Breast epithelium (tissue), 4 donors: ENCODE measurements at regions not wholly inside any gene's neighbourhood (a gene's known extent, or its start where the extent isn't known, plus 50 kb on each side); places are given as distances from the start of the nearest gene placed in this dataset.

ENCODE experiments used
- DNase-seq, 2 donors: peaks; one replicate each; pipeline ENCODE4 v3.0.0-alpha.2; 2019; ENCODE audit warnings: low spot score in 2 of 2
- H3K27ac ChIP-seq, 2 donors: fragments of 200-600 bp; sonication (generic) in 1 of 2; one replicate each; pipeline ENCODE4 v1.5.1; 2016 to 2019; ENCODE audit warnings: mild to moderate bottlenecking in 1 of 2
- H3K27me3 ChIP-seq, 2 donors: fragments of 200-600 bp; sonication (generic) in 1 of 2; one replicate each; pipeline versions ENCODE4 v1.5.1 to v1.6.0; 2017 to 2019; ENCODE audit warnings: control low read depth in 1 of 2, mild to moderate bottlenecking in 1 of 2
- H3K36me3 ChIP-seq: fragments of 200-600 bp; one replicate; pipeline ENCODE4 v1.5.1; 2019
- H3K4me1 ChIP-seq, 2 donors: fragments of 200-600 bp; sonication (generic); one replicate each; pipeline ENCODE4 v1.5.1; 2016 to 2019; ENCODE audit warnings: control low read depth in 1 of 2
- H3K4me3 ChIP-seq, 3 donors: fragments of 200-600 bp; sonication (generic); 1 replicate in 2 of 3; 2 replicates in 1 of 3; pipeline ENCODE4 v1.5.1; 2016 to 2019; ENCODE audit warnings: mild to moderate bottlenecking in 3 of 3, moderate library complexity in 2 of 3
- H3K9me3 ChIP-seq, 2 donors: fragments of 200-600 bp; sonication (generic) in 1 of 2; one replicate each; pipeline ENCODE4 v1.5.1; 2016 to 2019; ENCODE audit warnings: control low read depth in 1 of 2
- POLR2A ChIP-seq: fragments of 450-650 bp; IDR thresholded peaks from one replicate; pipeline ENCODE4 v1.6.1; 2016; ENCODE audit warnings: antibody characterized with exemption, mild to moderate bottlenecking, moderate library complexity
- POLR2AphosphoS5 ChIP-seq, 3 donors: sonication (generic); formaldehyde crosslinking; IDR thresholded peaks; one replicate each; pipeline ENCODE4 v1.6.1; 2017; ENCODE audit warnings: antibody characterized with exemption in 3 of 3
- intact Hi-C: fragments of 100-400 bp; cut with DNase I; formaldehyde crosslinking; loops from one replicate; pipeline ENCODE4 v1.15.1; 2023; ENCODE audit warnings: low total_unique reads
- TF ChIP-seq, protein P1 (sequence below), 3 donors: fragments of 450-650 bp; IDR thresholded peaks; one replicate each; pipeline ENCODE4 v1.5.1; 2016 to 2017; ENCODE audit warnings: antibody characterized with exemption in 3 of 3, mild to moderate bottlenecking in 3 of 3, moderate library complexity in 3 of 3

DNA sequence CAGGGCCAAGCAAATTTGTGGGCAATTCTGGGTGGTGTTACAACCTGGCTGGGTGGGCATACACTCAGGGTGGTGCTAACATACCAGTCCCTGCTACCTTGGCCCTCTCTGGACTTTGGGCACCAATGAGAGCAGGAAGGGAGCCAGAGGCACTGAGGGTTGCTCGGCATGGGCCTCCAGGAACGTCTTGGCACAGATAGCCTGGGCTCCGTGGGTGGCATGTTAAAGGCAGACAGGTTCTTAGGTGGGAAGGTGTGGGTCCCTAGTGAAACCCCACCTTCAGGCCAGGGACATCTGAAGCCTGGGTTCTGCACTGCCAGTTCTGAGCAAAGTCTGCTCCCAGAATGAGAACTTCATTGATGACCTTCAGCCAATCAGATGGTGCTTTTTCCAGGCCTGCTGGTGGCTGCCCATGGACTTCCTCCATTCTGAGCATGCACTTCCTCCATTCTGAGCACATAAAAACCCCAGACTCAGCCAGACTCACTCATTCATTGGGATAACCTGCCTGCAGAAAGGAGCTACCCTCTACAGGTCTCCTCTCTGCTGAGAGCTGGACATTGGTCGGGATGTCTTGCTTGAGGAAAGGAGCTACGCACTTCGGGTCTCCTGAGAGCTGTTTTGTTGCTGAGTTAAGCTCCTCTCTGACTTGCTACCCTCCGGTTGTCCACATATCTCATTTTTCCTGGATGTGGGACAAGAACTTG lies 2567.1 kb downstream of the PCDH9 start:
- Histone ChIP-seq H3K27ac (no peak overlapping the region), H3K4me1 (no peaks in the 10 kb centered on the region), H3K36me3 (no peaks in the 10 kb centered on the region), H3K4me3 (no peak overlapping the region), H3K27me3 (no peaks in the 10 kb centered on the region), H3K9me3 (peaks cover 16 to 17% of the 10 kb centered on the region in 2 donors)
- TF ChIP-seq POLR2AphosphoS5 (IDR thresholded peaks at IDR 0.05) (no peak), POLR2A (no peak)
- TF ChIP-seq, protein P1, sequence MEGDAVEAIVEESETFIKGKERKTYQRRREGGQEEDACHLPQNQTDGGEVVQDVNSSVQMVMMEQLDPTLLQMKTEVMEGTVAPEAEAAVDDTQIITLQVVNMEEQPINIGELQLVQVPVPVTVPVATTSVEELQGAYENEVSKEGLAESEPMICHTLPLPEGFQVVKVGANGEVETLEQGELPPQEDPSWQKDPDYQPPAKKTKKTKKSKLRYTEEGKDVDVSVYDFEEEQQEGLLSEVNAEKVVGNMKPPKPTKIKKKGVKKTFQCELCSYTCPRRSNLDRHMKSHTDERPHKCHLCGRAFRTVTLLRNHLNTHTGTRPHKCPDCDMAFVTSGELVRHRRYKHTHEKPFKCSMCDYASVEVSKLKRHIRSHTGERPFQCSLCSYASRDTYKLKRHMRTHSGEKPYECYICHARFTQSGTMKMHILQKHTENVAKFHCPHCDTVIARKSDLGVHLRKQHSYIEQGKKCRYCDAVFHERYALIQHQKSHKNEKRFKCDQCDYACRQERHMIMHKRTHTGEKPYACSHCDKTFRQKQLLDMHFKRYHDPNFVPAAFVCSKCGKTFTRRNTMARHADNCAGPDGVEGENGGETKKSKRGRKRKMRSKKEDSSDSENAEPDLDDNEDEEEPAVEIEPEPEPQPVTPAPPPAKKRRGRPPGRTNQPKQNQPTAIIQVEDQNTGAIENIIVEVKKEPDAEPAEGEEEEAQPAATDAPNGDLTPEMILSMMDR (IDR thresholded peaks at IDR 0.05) = no peak
- DNase-seq = no peak
- intact Hi-C loops = loop anchor here (5.0 kb wide), 1 partner anchor 601 kb away; no protein-coding TSS in a partner anchor

DNA sequence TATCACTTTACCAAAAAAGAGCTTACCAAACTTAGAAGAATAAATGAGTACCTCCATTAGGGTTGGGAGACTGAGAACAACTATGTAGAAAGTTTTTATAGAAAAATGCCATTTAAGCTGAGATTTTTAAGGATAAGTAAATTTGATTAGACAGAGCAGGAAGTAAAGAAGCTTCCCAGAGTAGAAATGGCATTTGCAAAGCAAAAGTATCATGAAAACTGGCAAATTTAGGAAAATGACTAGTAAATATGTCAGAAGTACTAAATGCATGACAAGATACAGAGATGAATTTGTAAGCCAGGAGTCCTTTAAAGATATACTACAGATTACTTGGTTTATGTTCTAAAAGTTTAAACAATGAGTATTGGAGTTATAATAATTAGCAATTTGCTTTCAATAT lies 2581.8 kb downstream of the PCDH9 start:
- TF ChIP-seq, protein P1 (IDR thresholded peaks at IDR 0.05) = no peak
- TF ChIP-seq POLR2AphosphoS5 (IDR thresholded peaks at IDR 0.05) (no peak), POLR2A (no peak)
- H3K27ac ChIP-seq = no peak overlapping the region
- no peaks in the 10 kb centered on the region for H3K4me1 ChIP-seq
- intact Hi-C loops = no loop called here
- H3K27me3 ChIP-seq = no peaks in the 10 kb centered on the region
- no peaks in the 10 kb centered on the region for H3K36me3 ChIP-seq
- H3K4me3 ChIP-seq = no peak overlapping the region
- no peak for DNase-seq
- H3K9me3 ChIP-seq = no peaks in the 10 kb centered on the region

GRCh38 chr13:64643066-64643465 lies 2587.1 kb downstream of the PCDH9 start:
- Histone ChIP-seq H3K27ac (no peak overlapping the region), H3K36me3 (no peaks in the 10 kb centered on the region), H3K4me1 (no peaks in the 10 kb centered on the region), H3K27me3 (no peaks in the 10 kb centered on the region), H3K4me3 (no peak overlapping the region), H3K9me3 (no peaks in the 10 kb centered on the region)
- DNase-seq = no peak
- TF ChIP-seq POLR2AphosphoS5 (IDR thresholded peaks at IDR 0.05) = no peak
- TF ChIP-seq POLR2A = no peak
- TF ChIP-seq, protein P1 (IDR thresholded peaks at IDR 0.05) = no peak
- intact Hi-C loops = no loop called here

DNA sequence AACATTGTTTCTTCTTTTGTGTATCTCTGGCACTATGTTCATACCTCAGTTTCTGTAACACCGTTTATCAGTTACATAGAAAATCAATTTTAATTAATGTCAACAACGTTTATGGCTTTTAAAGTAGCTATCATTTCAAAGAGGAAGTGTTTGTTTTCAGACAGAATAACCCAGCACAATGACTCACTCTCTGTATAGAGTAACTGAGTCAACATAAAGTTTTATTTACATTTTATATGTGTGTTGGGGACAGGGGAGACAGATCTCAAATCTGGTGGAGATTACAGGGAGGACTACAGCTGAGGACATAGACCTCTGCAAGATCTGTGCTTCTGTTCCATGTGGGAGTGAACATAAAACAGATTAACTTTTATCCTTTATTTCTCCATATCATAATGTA lies 2590.1 kb downstream of the PCDH9 start:
- H3K27ac ChIP-seq = no peak overlapping the region
- no peaks in the 10 kb centered on the region for H3K9me3 ChIP-seq
- TF ChIP-seq POLR2A (no peak), POLR2AphosphoS5 (IDR thresholded peaks at IDR 0.05) (no peak)
- intact Hi-C loops = no loop called here
- H3K4me3 ChIP-seq = no peak overlapping the region
- H3K27me3 ChIP-seq = no peaks in the 10 kb centered on the region
- no peak for DNase-seq
- no peaks in the 10 kb centered on the region for H3K4me1 ChIP-seq
- H3K36me3 ChIP-seq = no peaks in the 10 kb centered on the region

GRCh38 chr13:64639206-64639605 lies 2590.9 kb downstream of the PCDH9 start:
- intact Hi-C loops = no loop called here
- Histone ChIP-seq H3K9me3 (no peaks in the 10 kb centered on the region), H3K4me3 (no peak overlapping the region), H3K36me3 (no peaks in the 10 kb centered on the region), H3K4me1 (no peaks in the 10 kb centered on the region), H3K27ac (no peak overlapping the region), H3K27me3 (no peaks in the 10 kb centered on the region)
- DNase-seq = no peak
- TF ChIP-seq, protein P1 (IDR thresholded peaks at IDR 0.05) = no peak
- no peak for TF ChIP-seq POLR2AphosphoS5 (IDR thresholded peaks at IDR 0.05)
- no peak for TF ChIP-seq POLR2A
